ENCODE measurements at regions not wholly inside any gene's neighbourhood (a gene's known extent, or its start where the extent isn't known, plus 50 kb on each side); places are given as distances from the start of the nearest gene placed in this dataset.

GRCh38 chr13:79084802-79085424 lies 321.1 kb downstream of the RBM26 start:
- TF ChIP-seq CTCF (IDR thresholded peaks at IDR 0.05; ENCODE audit: low read depth, low read length) = no peak
- in situ Hi-C loops (cut with HindIII; ENCODE audit: low sequenced_read_pairs) = no loop called here
- no peak overlapping the region for H3K4me3 ChIP-seq (ENCODE audit: low read depth, low read length)
- DNase-seq (ENCODE audit: low read depth, low spot score) = no peak

- TF ChIP-seq CTCF (IDR thresholded peaks at IDR 0.05; ENCODE audit: low read depth, low read length) = no peak
- in situ Hi-C loops (cut with HindIII; ENCODE audit: low sequenced_read_pairs) = no loop called here
- no peak overlapping the region for H3K4me3 ChIP-seq (ENCODE audit: low read depth, low read length)
- no peak for DNase-seq (ENCODE audit: low read depth, low spot score)
Measured at GRCh38 chr13:79081942-79082341, 324.1 kb downstream of the RBM26 start.

GRCh38 chr13:79079351-79079839 lies 326.7 kb downstream of the RBM26 start:
- DNase-seq (ENCODE audit: low read depth, low spot score) = no peak
- in situ Hi-C loops (cut with HindIII; ENCODE audit: low sequenced_read_pairs) = no loop called here
- no peak overlapping the region for H3K4me3 ChIP-seq (ENCODE audit: low read depth, low read length)
- TF ChIP-seq CTCF (IDR thresholded peaks at IDR 0.05; ENCODE audit: low read depth, low read length) = no peak

GRCh38 chr13:79075703-79076102 lies 330.4 kb downstream of the RBM26 start:
- H3K4me3 ChIP-seq (ENCODE audit: low read depth, low read length) = no peak overlapping the region
- DNase-seq (ENCODE audit: low read depth, low spot score) = no peak
- in situ Hi-C loops (cut with HindIII; ENCODE audit: low sequenced_read_pairs) = no loop called here
- TF ChIP-seq CTCF (IDR thresholded peaks at IDR 0.05; ENCODE audit: low read depth, low read length) = no peak

- no peak for DNase-seq (ENCODE audit: low read depth, low spot score)
- no peak for TF ChIP-seq CTCF (IDR thresholded peaks at IDR 0.05; ENCODE audit: low read depth, low read length)
- in situ Hi-C loops (cut with HindIII; ENCODE audit: low sequenced_read_pairs) = no loop called here
Measured at GRCh38 chr13:79070343-79070974, 335.6 kb downstream of the RBM26 start.

GRCh38 chr13:79062291-79062690 lies 343.8 kb downstream of the RBM26 start:
- no peak for DNase-seq (ENCODE audit: low read depth, low spot score)
- TF ChIP-seq CTCF (IDR thresholded peaks at IDR 0.05; ENCODE audit: low read depth, low read length) = no peak
- H3K4me3 ChIP-seq (ENCODE audit: low read depth, low read length) = no peak overlapping the region
- in situ Hi-C loops (cut with HindIII; ENCODE audit: low sequenced_read_pairs) = no loop called here

More at GRCh38 chr13:79070343-79070974, 335.6 kb downstream of the RBM26 start:
- H3K4me3 ChIP-seq (ENCODE audit: low read depth, low read length) = no peak overlapping the region

All from astrocyte of the spinal cord (primary cell).